ENCODE measurements at regions not wholly inside any gene's neighbourhood (a gene's known extent, or its start where the extent isn't known, plus 50 kb on each side); places are given as distances from the start of the nearest gene placed in this dataset.

DNA sequence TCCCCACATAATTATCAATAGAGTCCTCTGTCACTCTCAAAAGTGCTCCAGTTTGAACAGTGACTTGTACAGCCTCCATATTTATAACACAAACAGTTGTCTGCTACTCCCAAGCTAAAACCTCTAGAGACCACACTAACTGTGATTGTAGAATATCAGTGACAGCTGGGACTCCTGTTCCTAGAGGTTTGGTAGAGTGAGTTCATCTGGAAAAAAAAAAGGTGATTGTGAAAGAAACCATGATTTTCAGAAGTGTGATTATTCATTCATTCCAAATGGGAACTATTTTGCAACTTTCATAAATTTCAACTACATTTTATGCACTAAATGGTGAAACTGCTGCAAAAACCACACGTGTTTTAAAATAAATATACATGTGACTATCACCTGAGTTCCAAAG, 128.0 kb upstream of the PLXNC1 start:
- TF ChIP-seq, protein P1, sequence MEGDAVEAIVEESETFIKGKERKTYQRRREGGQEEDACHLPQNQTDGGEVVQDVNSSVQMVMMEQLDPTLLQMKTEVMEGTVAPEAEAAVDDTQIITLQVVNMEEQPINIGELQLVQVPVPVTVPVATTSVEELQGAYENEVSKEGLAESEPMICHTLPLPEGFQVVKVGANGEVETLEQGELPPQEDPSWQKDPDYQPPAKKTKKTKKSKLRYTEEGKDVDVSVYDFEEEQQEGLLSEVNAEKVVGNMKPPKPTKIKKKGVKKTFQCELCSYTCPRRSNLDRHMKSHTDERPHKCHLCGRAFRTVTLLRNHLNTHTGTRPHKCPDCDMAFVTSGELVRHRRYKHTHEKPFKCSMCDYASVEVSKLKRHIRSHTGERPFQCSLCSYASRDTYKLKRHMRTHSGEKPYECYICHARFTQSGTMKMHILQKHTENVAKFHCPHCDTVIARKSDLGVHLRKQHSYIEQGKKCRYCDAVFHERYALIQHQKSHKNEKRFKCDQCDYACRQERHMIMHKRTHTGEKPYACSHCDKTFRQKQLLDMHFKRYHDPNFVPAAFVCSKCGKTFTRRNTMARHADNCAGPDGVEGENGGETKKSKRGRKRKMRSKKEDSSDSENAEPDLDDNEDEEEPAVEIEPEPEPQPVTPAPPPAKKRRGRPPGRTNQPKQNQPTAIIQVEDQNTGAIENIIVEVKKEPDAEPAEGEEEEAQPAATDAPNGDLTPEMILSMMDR (conservative IDR thresholded peaks at IDR 0.05), result no peak
- H3K27ac ChIP-seq, result no peak overlapping the region

DNA sequence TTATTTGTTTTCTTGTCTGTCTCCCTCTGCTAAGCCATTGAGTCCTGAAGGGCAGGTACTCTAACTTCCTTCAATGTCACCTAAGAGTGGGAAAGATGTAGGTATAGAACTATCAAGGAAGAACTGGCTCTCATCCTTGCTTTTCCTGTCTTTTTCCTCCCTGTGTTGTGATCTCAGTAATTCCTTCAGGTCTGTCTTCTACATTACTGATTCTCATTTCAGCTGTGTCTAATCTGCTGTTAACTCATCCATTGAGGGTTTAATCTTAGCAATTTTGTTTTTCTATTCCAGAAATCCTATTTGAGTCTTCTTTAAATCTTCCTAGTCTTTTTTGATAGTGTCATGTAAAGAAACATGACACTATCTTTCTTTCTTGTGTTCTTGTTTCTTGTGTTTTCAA, 124.5 kb upstream of the PLXNC1 start:
- H3K27ac ChIP-seq, result no peak overlapping the region
- TF ChIP-seq, protein P1 (conservative IDR thresholded peaks at IDR 0.05), result no peak
- TF ChIP-seq ZFX (IDR thresholded peaks at IDR 0.05), result no peak

DNA sequence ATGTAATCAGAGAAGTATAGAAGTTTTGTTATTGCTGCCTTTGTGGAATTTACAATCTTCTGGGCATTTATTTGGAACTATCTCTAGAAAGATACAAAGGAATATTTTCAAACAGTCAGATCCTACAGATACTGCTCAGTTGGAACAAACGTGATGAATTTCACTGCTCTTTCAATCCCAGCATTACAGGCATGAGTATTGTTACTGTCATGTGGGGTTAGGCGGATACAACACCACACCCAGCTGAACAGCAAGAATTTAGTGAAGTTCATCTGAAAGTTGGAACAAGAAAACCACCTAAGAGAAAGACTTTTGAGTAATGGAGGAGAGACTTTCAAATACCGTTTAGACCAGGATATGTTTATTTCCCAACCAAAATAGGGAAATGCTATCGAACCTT, 123.3 kb upstream of the PLXNC1 start:
- TF ChIP-seq ZFX (IDR thresholded peaks at IDR 0.05), result no peak
- TF ChIP-seq, protein P1 (conservative IDR thresholded peaks at IDR 0.05), result no peak

DNA sequence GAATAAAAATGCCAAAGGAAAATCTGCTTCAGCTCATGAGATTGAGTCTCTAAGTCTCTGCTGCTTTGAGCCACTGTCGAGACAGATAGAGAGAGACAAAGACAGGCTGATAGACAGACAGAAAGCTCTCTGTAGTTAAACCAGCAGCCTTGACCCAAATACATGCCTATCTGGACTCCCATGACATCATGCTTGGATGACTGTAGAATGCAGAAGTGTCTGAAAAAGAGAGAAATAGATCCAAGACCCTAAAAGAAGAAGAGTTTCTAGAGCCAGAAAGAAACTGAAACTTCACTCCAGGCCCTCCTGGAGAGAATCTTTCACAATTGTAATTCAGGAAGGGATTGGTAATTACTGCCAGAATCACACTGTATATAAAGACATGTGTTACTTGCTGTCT, 122.6 kb upstream of the PLXNC1 start:
- TF ChIP-seq, protein P1 (conservative IDR thresholded peaks at IDR 0.05), result no peak
- TF ChIP-seq ZFX (IDR thresholded peaks at IDR 0.05), result no peak
- no peak overlapping the region for H3K27ac ChIP-seq

More for the DNA sequence above, 123.3 kb upstream of the PLXNC1 start:
- no peak overlapping the region for H3K27ac ChIP-seq

DNA sequence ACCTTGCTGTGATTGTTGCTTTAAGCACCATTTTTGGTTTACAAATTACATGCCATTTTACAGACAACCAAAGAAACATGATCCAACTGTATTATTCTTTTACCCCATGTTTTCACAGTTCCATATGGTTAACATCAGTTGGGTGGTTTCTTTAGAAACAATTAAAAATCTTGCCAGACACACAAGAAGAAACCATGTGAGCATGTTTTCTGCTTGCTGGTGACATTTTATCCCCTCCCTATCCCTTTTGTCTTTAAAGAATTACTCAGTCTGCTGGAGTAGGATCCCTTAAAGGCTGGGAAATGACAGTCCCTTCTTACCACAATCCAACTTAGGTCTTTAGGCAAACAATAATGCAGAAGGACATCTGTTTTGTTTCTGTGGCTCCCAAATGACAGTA, 121.8 kb upstream of the PLXNC1 start:
- no peak overlapping the region for H3K27ac ChIP-seq

DNA sequence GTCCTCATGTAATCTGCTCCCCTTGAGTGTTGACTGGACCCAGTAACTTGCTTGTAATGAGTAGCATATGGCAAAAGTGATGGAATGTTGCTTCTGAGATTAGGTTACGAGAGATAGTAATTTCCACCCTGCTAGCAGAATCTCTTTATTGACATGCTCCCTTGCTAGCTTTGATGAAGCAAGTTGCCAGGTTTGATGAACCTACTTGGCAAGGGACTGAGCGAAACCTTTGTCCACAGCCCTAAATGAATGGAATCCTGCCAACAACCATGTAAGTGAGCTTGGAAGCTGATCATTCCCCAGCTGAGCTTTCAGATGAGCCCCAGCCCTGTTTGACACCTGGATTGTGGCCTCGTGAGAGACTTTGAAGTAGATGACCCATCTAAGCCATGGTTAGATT, 120.8 kb upstream of the PLXNC1 start:
- H3K27ac ChIP-seq, result no peak overlapping the region
- TF ChIP-seq, protein P1 (conservative IDR thresholded peaks at IDR 0.05), result no peak
- no peak for TF ChIP-seq ZFX (IDR thresholded peaks at IDR 0.05)

More for the DNA sequence above, 121.8 kb upstream of the PLXNC1 start:
- TF ChIP-seq, protein P1 (conservative IDR thresholded peaks at IDR 0.05), result no peak
- TF ChIP-seq ZFX (IDR thresholded peaks at IDR 0.05), result no peak

DNA sequence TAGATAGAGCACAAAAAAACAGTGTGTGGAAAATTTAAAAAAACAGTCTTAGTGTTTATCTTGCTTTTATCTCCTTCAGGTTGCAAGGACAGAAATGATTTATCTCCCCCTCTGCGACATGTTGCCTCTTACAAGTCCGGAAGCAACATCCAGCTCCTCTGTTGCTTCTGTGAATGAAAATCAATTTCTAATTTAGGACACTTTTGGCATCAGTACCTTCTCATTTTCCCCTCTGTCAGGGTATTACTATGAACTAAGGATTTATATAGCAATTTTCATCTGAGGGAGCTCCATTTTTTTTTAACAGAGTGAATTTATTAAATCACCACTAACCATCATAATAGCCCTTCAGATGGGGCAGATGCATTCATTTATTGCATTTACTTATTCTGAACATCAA, 116.6 kb upstream of the PLXNC1 start:
- no peak overlapping the region for H3K27ac ChIP-seq
- TF ChIP-seq ZFX (IDR thresholded peaks at IDR 0.05), result no peak
- TF ChIP-seq, protein P1 (conservative IDR thresholded peaks at IDR 0.05), result no peak

Data from C4-2B (cell line).